ENCODE measurements at regions not wholly inside any gene's neighbourhood (a gene's known extent, or its start where the extent isn't known, plus 50 kb on each side); places are given as distances from the start of the nearest gene placed in this dataset.

GRCh38 chr3:89685731-89686130, 578.3 kb downstream of the EPHA3 start:
- TF ChIP-seq CTCF (IDR thresholded peaks at IDR 0.05; ENCODE audit: unreplicated experiment) = no peak
- Mint-ChIP-seq H3K4me3 (no peak overlapping the region), H3K4me1 (peaks cover 2% of the 10 kb centered on the region), H3K9me3 (no peaks in the 10 kb centered on the region), H3K36me3 (no peaks in the 10 kb centered on the region), H3K27ac (no peak overlapping the region), H3K27me3 (ENCODE audit: low read depth) (no peaks in the 10 kb centered on the region)
- no peak for DNase-seq (ENCODE audit: low spot score in 2 of 2, unreplicated experiment in 2 of 2)

GRCh38 chr3:89690646-89691045, 583.2 kb downstream of the EPHA3 start:
- Mint-ChIP-seq H3K27ac (no peak overlapping the region), H3K9me3 (peaks cover 4% of the 10 kb centered on the region), H3K4me1 (no peaks in the 10 kb centered on the region), H3K36me3 (no peaks in the 10 kb centered on the region), H3K4me3 (no peak overlapping the region), H3K27me3 (ENCODE audit: low read depth) (no peaks in the 10 kb centered on the region)
- no peak for TF ChIP-seq CTCF (IDR thresholded peaks at IDR 0.05; ENCODE audit: unreplicated experiment)
- DNase-seq (ENCODE audit: low spot score in 2 of 2, unreplicated experiment in 2 of 2) = no peak

GRCh38 chr3:89692601-89693000, 585.2 kb downstream of the EPHA3 start:
- H3K36me3 Mint-ChIP-seq = no peaks in the 10 kb centered on the region
- DNase-seq (ENCODE audit: low spot score in 2 of 2, unreplicated experiment in 2 of 2) = no peak
- H3K27ac Mint-ChIP-seq = no peak overlapping the region

GRCh38 chr3:89697321-89697916, 590.0 kb downstream of the EPHA3 start:
- peaks cover 21% of the 10 kb centered on the region for H3K4me1 Mint-ChIP-seq
- H3K36me3 Mint-ChIP-seq = peaks cover 2% of the 10 kb centered on the region
- DNase-seq (ENCODE audit: low spot score in 2 of 2, unreplicated experiment in 2 of 2) = no peak
- H3K27ac Mint-ChIP-seq = no peak overlapping the region
- no peak overlapping the region for H3K4me3 Mint-ChIP-seq
- peaks cover 21% of the 10 kb centered on the region for H3K9me3 Mint-ChIP-seq
- no peaks in the 10 kb centered on the region for H3K27me3 Mint-ChIP-seq (ENCODE audit: low read depth)
- no peak for TF ChIP-seq CTCF (IDR thresholded peaks at IDR 0.05; ENCODE audit: unreplicated experiment)

More at GRCh38 chr3:89692601-89693000, 585.2 kb downstream of the EPHA3 start:
- H3K4me3 Mint-ChIP-seq = no peak overlapping the region
- H3K9me3 Mint-ChIP-seq = peaks cover 7% of the 10 kb centered on the region
- no peaks in the 10 kb centered on the region for H3K27me3 Mint-ChIP-seq (ENCODE audit: low read depth)
- peaks cover 4% of the 10 kb centered on the region for H3K4me1 Mint-ChIP-seq
- no peak for TF ChIP-seq CTCF (IDR thresholded peaks at IDR 0.05; ENCODE audit: unreplicated experiment)

- Mint-ChIP-seq H3K27me3 (ENCODE audit: low read depth) (no peaks in the 10 kb centered on the region), H3K27ac (peak overlapping the region; percentile 11), H3K9me3 (peaks cover 28% of the 10 kb centered on the region), H3K4me3 (no peak overlapping the region), H3K36me3 (peaks cover 2% of the 10 kb centered on the region), H3K4me1 (peaks cover 21% of the 10 kb centered on the region)
- TF ChIP-seq CTCF (IDR thresholded peaks at IDR 0.05; ENCODE audit: unreplicated experiment) = no peak
- DNase-seq (ENCODE audit: low spot score in 2 of 2, unreplicated experiment in 2 of 2) = no peak
Measured at GRCh38 chr3:89698208-89698830, 590.9 kb downstream of the EPHA3 start.
